H1 (cell line): ENCODE measurements at regions not wholly inside any gene's neighbourhood (a gene's known extent, or its start where the extent isn't known, plus 50 kb on each side); places are given as distances from the start of the nearest gene placed in this dataset.

Experiments used
- CTCF ChIA-PET: fragments of 300-600 bp; sonication (Branson Sonifier 250); formaldehyde crosslinking; loops from one replicate; lab custom pipeline; 2021; ENCODE audit not compliant: partially characterized antibody; lab: Charles Lee
- POLR2A ChIA-PET: fragments of 300-600 bp; sonication (Branson Sonifier 250); formaldehyde crosslinking; loops from one replicate; lab custom pipeline; 2021; ENCODE audit warnings: inconsistent platforms; ENCODE audit not compliant: partially characterized antibody; lab: Charles Lee
- DNase-seq, 2 experiments: peaks; one replicate each; pipeline versions ENCODE4 v3.0.0 to v3.0.0-alpha.2; 2010 to 2022; ENCODE audit warnings: low spot score in 2 of 2, low read depth in 1 of 2, mixed read lengths in 1 of 2
- FAIRE-seq: peaks from 2 replicates; lab custom pipeline; 2011; peaks lifted over from hg19 to GRCh38; lab: Jason Lieb, UNC
- H2AFZ ChIP-seq: 2 replicates; pipeline ENCODE4 v1.8.1; 2012; ENCODE audit warnings: low read length, inconsistent platforms
- H2AK5ac ChIP-seq: 2 replicates; pipeline ENCODE4 v1.6.1; 2013; ENCODE audit warnings: low read depth, low read length
- H2BK120ac ChIP-seq: replicated peaks from 2 replicates; pipeline ENCODE3; 2013; ENCODE audit warnings: low read depth, low read length, inconsistent platforms
- H2BK12ac ChIP-seq: 2 replicates; pipeline ENCODE4 v1.6.1; 2013; ENCODE audit warnings: low read depth, low read length
- H2BK15ac ChIP-seq: 2 replicates; pipeline ENCODE4 v1.6.1; 2013; ENCODE audit warnings: low read length
- H2BK20ac ChIP-seq: 2 replicates; pipeline ENCODE4 v1.6.1; 2013; ENCODE audit warnings: low read length
- H2BK5ac ChIP-seq: 2 replicates; pipeline ENCODE4 v1.6.1; 2013; ENCODE audit warnings: low read depth, low read length
- H3K14ac ChIP-seq: 2 replicates; pipeline ENCODE4 v1.6.1; 2013; ENCODE audit warnings: inconsistent platforms; ENCODE audit not compliant: insufficient read length
- H3K18ac ChIP-seq: 2 replicates; pipeline ENCODE4 v1.6.1; 2013; ENCODE audit warnings: low read length; ENCODE audit errors: extremely low read depth
- H3K23ac ChIP-seq: 2 replicates; pipeline ENCODE4 v1.6.1; 2013; ENCODE audit warnings: inconsistent platforms; ENCODE audit not compliant: insufficient read length
- H3K23me2 ChIP-seq: 2 replicates; pipeline ENCODE4 v1.6.1; 2013; ENCODE audit warnings: low read depth, low read length
- H3K27ac ChIP-seq: 2 replicates; pipeline ENCODE4 v1.6.1; 2011; ENCODE audit warnings: low read depth, low read length, inconsistent platforms
- H3K27me3 ChIP-seq, 4 experiments: replicated peaks in 1 of 4; 1 replicate in 1 of 4; 2 replicates in 3 of 4; pipeline versions ENCODE4 v1.6.1 to v1.8.1; 2011 to 2013; ENCODE audit warnings: low read length in 3 of 4, mild to moderate bottlenecking in 3 of 4, inconsistent platforms in 2 of 4, mixed read lengths in 2 of 4, moderate library complexity in 1 of 4; ENCODE audit not compliant: control insufficient read depth in 3 of 4, insufficient read depth in 3 of 4; ENCODE audit errors: extremely low read depth in 1 of 4
- H3K36me3 ChIP-seq, 4 experiments: 2 replicates each; pipeline versions ENCODE4 v1.6.1 to v1.8.1; 2011 to 2013; ENCODE audit warnings: mild to moderate bottlenecking in 4 of 4, low read length in 3 of 4, moderate library complexity in 2 of 4, control low read depth in 1 of 4, inconsistent platforms in 1 of 4; ENCODE audit not compliant: insufficient read depth in 4 of 4, control insufficient read depth in 2 of 4
- H3K4ac ChIP-seq: replicated peaks from 2 replicates; pipeline ENCODE3; 2013; ENCODE audit warnings: low read length, low read depth, mixed read lengths, inconsistent platforms; ENCODE audit not compliant: insufficient read length
- H3K4me1 ChIP-seq, 4 experiments: replicated peaks in 1 of 4; 1 replicate in 1 of 4; 2 replicates in 3 of 4; pipeline versions ENCODE4 v1.6.1 to v1.8.1; 2011 to 2013; ENCODE audit warnings: low read length in 3 of 4, inconsistent platforms in 2 of 4, mixed read lengths in 1 of 4; ENCODE audit not compliant: insufficient read depth in 4 of 4, control insufficient read depth in 3 of 4
- H3K4me2 ChIP-seq, 2 experiments: 2 replicates each; pipeline versions ENCODE4 v1.6.1 to v1.8.1; 2011 to 2013; ENCODE audit warnings: low read depth in 2 of 2, low read length in 2 of 2, control low read depth in 1 of 2, inconsistent platforms in 1 of 2, mild to moderate bottlenecking in 1 of 2; ENCODE audit not compliant: insufficient read depth in 1 of 2
- H3K4me3 ChIP-seq, 4 experiments: fragments of 200-600, 300-600 bp in 1 of 4; sonication (generic), shearing (Covaris generic), sonication (Bioruptor Twin) in 1 of 4; 2 replicates each; pipeline versions ENCODE4 v1.5.1 to v1.8.1; 2011 to 2016; ENCODE audit warnings: low read length in 4 of 4, low read depth in 3 of 4, control low read depth in 2 of 4, inconsistent platforms in 2 of 4, mild to moderate bottlenecking in 2 of 4, mixed read lengths in 1 of 4, moderate library complexity in 1 of 4; ENCODE audit not compliant: insufficient read depth in 2 of 4; ENCODE audit errors: extremely low read depth in 1 of 4
- H3K56ac ChIP-seq: replicated peaks from 2 replicates; pipeline ENCODE3; 2013; ENCODE audit warnings: low read depth, mild to moderate bottlenecking, mixed read lengths, low read length, inconsistent platforms; ENCODE audit not compliant: insufficient read length
- H3K79me1 ChIP-seq: 2 replicates; pipeline ENCODE4 v1.6.1; 2013; ENCODE audit warnings: low read depth, low read length, control low read depth
- H3K79me2 ChIP-seq, 2 experiments: 2 replicates each; pipeline versions ENCODE4 v1.6.1 to v1.8.1; 2012 to 2013; ENCODE audit warnings: low read length in 2 of 2, mild to moderate bottlenecking in 2 of 2, inconsistent platforms in 1 of 2; ENCODE audit not compliant: insufficient read depth in 2 of 2, control insufficient read depth in 1 of 2
- H3K9ac ChIP-seq, 4 experiments: replicated peaks in 1 of 4; 1 replicate in 1 of 4; 2 replicates in 3 of 4; pipeline versions ENCODE4 v1.6.1 to v1.8.1; 2011 to 2013; ENCODE audit warnings: low read depth in 3 of 4, low read length in 3 of 4, control low read depth in 2 of 4, mild to moderate bottlenecking in 2 of 4, moderate library complexity in 2 of 4, inconsistent platforms in 1 of 4; ENCODE audit errors: extremely low read depth in 1 of 4
- H3K9me3 ChIP-seq, 2 experiments: 2 replicates each; pipeline versions ENCODE4 v1.6.1 to v1.8.1; 2012 to 2013; ENCODE audit warnings: mild to moderate bottlenecking in 2 of 2, moderate library complexity in 2 of 2, control low read depth in 1 of 2, inconsistent platforms in 1 of 2, low read depth in 1 of 2, low read length in 1 of 2, mixed read lengths in 1 of 2; ENCODE audit not compliant: insufficient read depth in 2 of 2
- H4K20me1 ChIP-seq, 2 experiments: replicated peaks in 1 of 2; 2 replicates each; pipeline versions ENCODE3 to v1.8.1; 2011 to 2013; ENCODE audit warnings: inconsistent platforms in 2 of 2, low read length in 2 of 2, mild to moderate bottlenecking in 1 of 2; ENCODE audit not compliant: insufficient read depth in 2 of 2, control insufficient read depth in 1 of 2
- H4K5ac ChIP-seq: 2 replicates; pipeline ENCODE4 v1.6.1; 2013; ENCODE audit warnings: low read length, low read depth, mixed read lengths, inconsistent platforms; ENCODE audit not compliant: insufficient read length
- H4K8ac ChIP-seq: 2 replicates; pipeline ENCODE4 v1.8.0; 2013; ENCODE audit warnings: mild to moderate bottlenecking, moderate library complexity, low read length, inconsistent platforms; ENCODE audit not compliant: insufficient read depth; ENCODE audit errors: extremely low read depth
- H4K91ac ChIP-seq: replicated peaks from 2 replicates; pipeline ENCODE3; 2013; ENCODE audit warnings: low read length, mixed read lengths, inconsistent platforms; ENCODE audit not compliant: insufficient read length
- BCL11A ChIP-seq, 2 experiments: IDR thresholded peaks; one replicate each; pipeline ENCODE4 v1.6.1; 2011; ENCODE audit warnings: low read depth in 2 of 2, low read length in 2 of 2, mild to moderate bottlenecking in 2 of 2
- EZH2 ChIP-seq: fragments of 200-600 bp; sonication (generic); IDR thresholded peaks from 2 replicates; pipeline ENCODE4 v1.7.1; 2012; ENCODE audit warnings: low read depth, mild to moderate bottlenecking, moderate library complexity, low read length, inconsistent platforms; ENCODE audit not compliant: severe bottlenecking
- KDM1A ChIP-seq: fragments of 200-600, 300-600 bp; sonication (generic); IDR thresholded peaks from 2 replicates; pipeline ENCODE4 v1.7.1; 2016; ENCODE audit warnings: mild to moderate bottlenecking, low read length, borderline replicate concordance
- SAP30 ChIP-seq: fragments of 300-600 bp; sonication (generic); IDR thresholded peaks from 2 replicates; pipeline ENCODE4 v1.7.1; 2012; ENCODE audit warnings: low read length, moderate library complexity, mild to moderate bottlenecking, inconsistent platforms; ENCODE audit not compliant: insufficient read depth, insufficient replicate concordance
- SIRT6 ChIP-seq: IDR thresholded peaks from one replicate; pipeline ENCODE4 v1.7.1; 2012; ENCODE audit warnings: low read length, inconsistent platforms
- SP1 ChIP-seq: IDR thresholded peaks from 2 replicates; pipeline ENCODE4 v1.6.1; 2011; ENCODE audit warnings: low read depth, low read length
- SUZ12 ChIP-seq: fragments of 200-600 bp; sonication (generic); IDR thresholded peaks from 2 replicates; pipeline ENCODE4 v1.6.1; 2012; ENCODE audit warnings: mild to moderate bottlenecking, inconsistent platforms, low read length, moderate library complexity, mixed read lengths
- TBP ChIP-seq: IDR thresholded peaks from 2 replicates; pipeline ENCODE4 v1.6.1; 2011; ENCODE audit warnings: low read depth, low read length, improper control_type of control experiment
- TCF12 ChIP-seq: IDR thresholded peaks from 2 replicates; pipeline ENCODE4 v1.6.1; 2011; ENCODE audit warnings: low read depth, mild to moderate bottlenecking, low read length
- USF2 ChIP-seq: IDR thresholded peaks from 2 replicates; pipeline ENCODE4 v1.6.1; 2011; ENCODE audit warnings: low read length, improper control_type of control experiment
- WGBS, 2 experiments: shearing (Covaris generic) in 1 of 2; methylation state at CpG; one replicate each; pipeline versions ENCODE4 v1.1.6 to v1.1.7; 2013 to 2015; ENCODE audit warnings: low lambda C conversion rate in 2 of 2, mixed read lengths in 2 of 2, inconsistent platforms in 1 of 2, low coverage in 1 of 2, missing lambda C conversion rate in 1 of 2; ENCODE audit not compliant: insufficient replicate concordance in 2 of 2, insufficient coverage in 1 of 2, insufficient read length in 1 of 2; ENCODE audit errors: extremely low coverage in 1 of 2, missing lambda C conversion rate in 1 of 2; 5-methylcytosine and 5-hydroxymethylcytosine counted together
- TF ChIP-seq, protein P1 (sequence below), 3 experiments: IDR thresholded peaks; 1 replicate in 2 of 3; 2 replicates in 1 of 3; pipeline versions ENCODE4 v1.5.1 to v1.6.1; 2011; ENCODE audit warnings: low read length in 3 of 3, mild to moderate bottlenecking in 3 of 3, inconsistent platforms in 2 of 3, low read depth in 1 of 3, moderate library complexity in 1 of 3; ENCODE audit not compliant: insufficient read depth in 1 of 3; ENCODE audit errors: control extremely low read depth in 1 of 3

DNA sequence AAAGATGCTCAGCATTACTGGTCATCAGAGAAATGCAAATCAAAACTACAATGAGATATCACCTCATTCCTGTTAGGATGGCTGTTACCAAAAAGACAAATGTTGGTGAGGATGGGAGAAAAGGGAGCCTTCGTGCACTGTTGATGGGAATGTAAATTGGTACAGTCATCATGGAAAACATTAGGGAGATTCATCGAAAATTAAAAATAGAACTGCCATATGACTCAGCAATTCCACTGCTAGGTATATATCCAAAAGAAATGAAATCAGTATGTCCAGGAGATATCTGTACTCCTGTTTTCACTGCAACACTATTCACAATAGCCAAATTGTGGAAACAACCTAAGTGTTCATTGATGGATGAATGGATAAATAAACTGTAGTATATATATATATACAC lies 228.1 kb downstream of the ACTR3B start:
- Histone ChIP-seq H3K4me3 (no peak overlapping the region), H3K27me3 (no peaks in the 10 kb centered on the region), H3K79me2 (no peaks in the 10 kb centered on the region), H3K27ac (no peak overlapping the region), H3K18ac (no peak overlapping the region), H3K4ac (no peak overlapping the region), H3K4me2 (no peak overlapping the region), H4K8ac (no peak overlapping the region), H2BK5ac (peak overlapping the region; percentile 9; the same call in 1 of the 2 replicates), H3K56ac (no peak overlapping the region), H2AK5ac (no peak overlapping the region), H4K5ac (no peak overlapping the region), H3K23me2 (no peaks in the 10 kb centered on the region), H2AFZ (no peak overlapping the region), H4K20me1 (no peaks in the 10 kb centered on the region), H3K79me1 (no peaks in the 10 kb centered on the region), H2BK120ac (peak overlapping the region; percentile 36), H3K4me1 (peaks cover 0 to 19% (median 18%) of the 10 kb centered on the region in 4 experiments), H3K9me3 (no peaks in the 10 kb centered on the region), H4K91ac (no peak overlapping the region), H3K23ac (no peak overlapping the region), H3K9ac (no peak overlapping the region), H3K14ac (no peak overlapping the region), H2BK12ac (no peak overlapping the region), H3K36me3 (0 out of 8 replicates have a peak, but pooled peaks cover 0 to 3% (median 0%) of the 10 kb centered on the region in 4 experiments), H2BK15ac (no peak overlapping the region), H2BK20ac (no peak overlapping the region)
- ChIA-PET CTCF (interaction anchor here (1.5 to 1.6 kb wide), 2 partner anchors 28 to 29 kb away, joined by 3 read pairs; no protein-coding TSS in a partner anchor), POLR2A (no interaction called here)
- no peak for FAIRE-seq
- WGBS, 2 experiments: 88% methylated on average over 2 of the region's 2 CpGs; no CpG with 5 or more reads in 1 of the 2 experiments
- no peak for DNase-seq
- TF ChIP-seq USF2 (no peak), TBP (no peak), SAP30 (no peak), SUZ12 (no peak), TCF12 (no peak), KDM1A (no peak), SP1 (no peak), EZH2 (no peak), SIRT6 (no peak), BCL11A (IDR thresholded peaks at IDR 0.05; ENCODE audit: low read depth in 2 of 2, low read length in 2 of 2) (no peak)
- TF ChIP-seq, protein P1, sequence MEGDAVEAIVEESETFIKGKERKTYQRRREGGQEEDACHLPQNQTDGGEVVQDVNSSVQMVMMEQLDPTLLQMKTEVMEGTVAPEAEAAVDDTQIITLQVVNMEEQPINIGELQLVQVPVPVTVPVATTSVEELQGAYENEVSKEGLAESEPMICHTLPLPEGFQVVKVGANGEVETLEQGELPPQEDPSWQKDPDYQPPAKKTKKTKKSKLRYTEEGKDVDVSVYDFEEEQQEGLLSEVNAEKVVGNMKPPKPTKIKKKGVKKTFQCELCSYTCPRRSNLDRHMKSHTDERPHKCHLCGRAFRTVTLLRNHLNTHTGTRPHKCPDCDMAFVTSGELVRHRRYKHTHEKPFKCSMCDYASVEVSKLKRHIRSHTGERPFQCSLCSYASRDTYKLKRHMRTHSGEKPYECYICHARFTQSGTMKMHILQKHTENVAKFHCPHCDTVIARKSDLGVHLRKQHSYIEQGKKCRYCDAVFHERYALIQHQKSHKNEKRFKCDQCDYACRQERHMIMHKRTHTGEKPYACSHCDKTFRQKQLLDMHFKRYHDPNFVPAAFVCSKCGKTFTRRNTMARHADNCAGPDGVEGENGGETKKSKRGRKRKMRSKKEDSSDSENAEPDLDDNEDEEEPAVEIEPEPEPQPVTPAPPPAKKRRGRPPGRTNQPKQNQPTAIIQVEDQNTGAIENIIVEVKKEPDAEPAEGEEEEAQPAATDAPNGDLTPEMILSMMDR (IDR thresholded peaks at IDR 0.05; ENCODE audit: control extremely low read depth in 1 of 3, insufficient read depth in 1 of 3, low read depth in 1 of 3, low read length in 3 of 3): no peak
